ENCODE measurements at regions not wholly inside any gene's neighbourhood (a gene's known extent, or its start where the extent isn't known, plus 50 kb on each side); places are given as distances from the start of the nearest gene placed in this dataset.

GRCh38 chr3:31053299-31053698 is 158.8 kb upstream of the GADL1 start:
- FAIRE-seq (no peak), DNase-seq (ENCODE audit: low read depth, low spot score) (no peak)
- Histone ChIP-seq H3K9ac (replicated peaks; ENCODE audit: extremely low read depth, insufficient read depth, low read length) (no peak overlapping the region), H3K79me2 (ENCODE audit: control insufficient read depth, insufficient read depth, low read length) (no peaks in the 10 kb centered on the region), H3K4me2 (ENCODE audit: insufficient read depth, low read length) (no peak overlapping the region), H4K20me1 (replicated peaks; ENCODE audit: control insufficient read depth, extremely low read depth, insufficient read depth, low read length) (no peaks in the 10 kb centered on the region), H3K9me3 (replicated peaks; ENCODE audit: control insufficient read depth, insufficient read depth, low read length) (no peaks in the 10 kb centered on the region), H3K36me3 (ENCODE audit: control insufficient read depth in 2 of 2, extremely low read depth in 1 of 2, insufficient read depth in 2 of 2, low read length in 2 of 2) (no peaks in the 10 kb centered on the region), H3K4me3 (replicated peaks in 1 of 3; ENCODE audit: insufficient read depth in 1 of 3, low read depth in 1 of 3, low read length in 3 of 3) (no peak overlapping the region), H3K9me1 (replicated peaks; ENCODE audit: control insufficient read depth, extremely low read depth, insufficient read depth, low read length) (no peaks in the 10 kb centered on the region), H3K27me3 (ENCODE audit: control insufficient read depth in 2 of 2, insufficient read depth in 2 of 2, low read length in 2 of 2) (peaks cover 3 to 13% of the 10 kb centered on the region in 2 experiments), H2AFZ (ENCODE audit: low read depth, low read length) (no peak overlapping the region), H3K4me1 (ENCODE audit: control insufficient read depth, extremely low read depth, insufficient read depth, low read length) (no peaks in the 10 kb centered on the region), H3K27ac (ENCODE audit: insufficient read depth, low read depth, low read length) (no peak overlapping the region)
- intact Hi-C loops (cut with micrococcal nuclease) = no loop called here
- CTCF ChIA-PET = no interaction called here
- no TSS peak for BruUV-seq (replicated peaks)
- POLR2A ChIA-PET = no interaction called here
- TF ChIP-seq CTCF (IDR thresholded peaks at IDR 0.05; ENCODE audit: extremely low read depth in 1 of 2, insufficient read depth in 1 of 2, low read depth in 1 of 2, low read length in 2 of 2) (no peak), MYC (IDR thresholded peaks at IDR 0.05; ENCODE audit: low read depth, low read length) (no peak), POLR2AphosphoS5 (IDR thresholded peaks at IDR 0.05; ENCODE audit: insufficient read depth, low read depth, low read length) (no peak), JUN (IDR thresholded peaks at IDR 0.05; ENCODE audit: borderline replicate concordance, insufficient read depth, insufficient read length, low read depth) (no peak), EZH2 (IDR thresholded peaks at IDR 0.05; ENCODE audit: borderline replicate concordance, low read depth, low read length, severe bottlenecking) (no peak), MAX (IDR thresholded peaks at IDR 0.05; ENCODE audit: insufficient read depth, insufficient read length) (no peak), GATA2 (IDR thresholded peaks at IDR 0.05; ENCODE audit: insufficient read depth, insufficient read length, low read depth, low read length) (no peak), POLR2A (IDR thresholded peaks at IDR 0.05; ENCODE audit: low read depth, low read length) (no peak), FOS (IDR thresholded peaks at IDR 0.05; ENCODE audit: borderline replicate concordance, insufficient read depth, low read length) (no peak)
- dilution Hi-C loops (cut with MboI; ENCODE audit: extremely low pct_ligation_motif_present, low sequenced_read_pairs) = no loop called here

All from endothelial cell of umbilical vein (primary cell).